ENCODE measurements at regions not wholly inside any gene's neighbourhood (a gene's known extent, or its start where the extent isn't known, plus 50 kb on each side); places are given as distances from the start of the nearest gene placed in this dataset.
A peak's percentile ranks its signal among the peaks of the same experiment; 100 is the strongest.
"Not testable (repeated sequence)": the region's sequence is repeated elsewhere in the genome, so short reads cannot be mapped to it uniquely, and the experiment has no call there.

DNA sequence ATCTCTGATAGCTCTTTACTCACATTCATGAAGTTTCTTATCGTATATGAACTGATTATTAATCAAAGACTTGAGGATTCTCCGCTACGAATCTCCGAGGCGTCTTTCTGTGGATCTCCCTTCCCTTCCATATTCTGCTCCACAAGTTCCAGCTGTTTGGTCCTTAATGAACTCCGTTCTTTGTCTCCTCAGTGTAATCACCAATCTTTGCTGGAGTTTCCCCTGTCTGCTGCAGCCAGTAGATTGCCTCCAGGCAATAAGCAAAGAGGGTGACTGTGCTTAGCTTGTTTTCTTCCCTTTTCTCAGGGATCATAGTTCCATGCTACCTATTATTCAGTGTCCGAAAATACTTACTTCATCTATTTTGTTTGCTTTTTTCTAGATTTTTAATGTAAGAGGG is 169.6 kb upstream of the FOLH1 start:
- DNase-seq (ENCODE audit: low read depth) = no peak
- TF ChIP-seq, protein P1, sequence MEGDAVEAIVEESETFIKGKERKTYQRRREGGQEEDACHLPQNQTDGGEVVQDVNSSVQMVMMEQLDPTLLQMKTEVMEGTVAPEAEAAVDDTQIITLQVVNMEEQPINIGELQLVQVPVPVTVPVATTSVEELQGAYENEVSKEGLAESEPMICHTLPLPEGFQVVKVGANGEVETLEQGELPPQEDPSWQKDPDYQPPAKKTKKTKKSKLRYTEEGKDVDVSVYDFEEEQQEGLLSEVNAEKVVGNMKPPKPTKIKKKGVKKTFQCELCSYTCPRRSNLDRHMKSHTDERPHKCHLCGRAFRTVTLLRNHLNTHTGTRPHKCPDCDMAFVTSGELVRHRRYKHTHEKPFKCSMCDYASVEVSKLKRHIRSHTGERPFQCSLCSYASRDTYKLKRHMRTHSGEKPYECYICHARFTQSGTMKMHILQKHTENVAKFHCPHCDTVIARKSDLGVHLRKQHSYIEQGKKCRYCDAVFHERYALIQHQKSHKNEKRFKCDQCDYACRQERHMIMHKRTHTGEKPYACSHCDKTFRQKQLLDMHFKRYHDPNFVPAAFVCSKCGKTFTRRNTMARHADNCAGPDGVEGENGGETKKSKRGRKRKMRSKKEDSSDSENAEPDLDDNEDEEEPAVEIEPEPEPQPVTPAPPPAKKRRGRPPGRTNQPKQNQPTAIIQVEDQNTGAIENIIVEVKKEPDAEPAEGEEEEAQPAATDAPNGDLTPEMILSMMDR (IDR thresholded peaks at IDR 0.05; ENCODE audit: insufficient read depth, low read depth, low read length, missing control alignments) = no peak
- no peak overlapping the region for H3K4me3 ChIP-seq (ENCODE audit: low read length)

DNA sequence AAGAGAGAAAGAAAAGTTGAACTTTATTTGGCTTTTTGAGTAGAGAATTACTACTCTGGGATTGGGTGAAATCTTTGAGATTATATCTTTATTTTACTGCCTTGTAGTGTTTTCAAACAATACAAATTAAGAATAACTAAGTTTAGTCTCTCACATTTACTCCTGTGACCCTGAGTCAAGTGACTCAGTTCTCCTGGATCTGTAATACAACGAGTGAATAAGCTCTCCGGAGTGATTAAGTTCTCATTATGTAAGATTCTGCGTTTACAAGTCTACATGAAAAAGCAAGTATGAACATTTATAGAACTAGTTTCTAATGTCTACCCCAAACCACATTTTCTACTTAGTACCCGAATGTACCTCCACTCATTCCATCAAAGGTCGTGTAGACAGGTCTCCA is 165.5 kb upstream of the FOLH1 start:
- not testable (repeated sequence) for H3K4me3 ChIP-seq (ENCODE audit: low read length)
- peak; percentile 52 for DNase-seq (ENCODE audit: low read depth)

DNA sequence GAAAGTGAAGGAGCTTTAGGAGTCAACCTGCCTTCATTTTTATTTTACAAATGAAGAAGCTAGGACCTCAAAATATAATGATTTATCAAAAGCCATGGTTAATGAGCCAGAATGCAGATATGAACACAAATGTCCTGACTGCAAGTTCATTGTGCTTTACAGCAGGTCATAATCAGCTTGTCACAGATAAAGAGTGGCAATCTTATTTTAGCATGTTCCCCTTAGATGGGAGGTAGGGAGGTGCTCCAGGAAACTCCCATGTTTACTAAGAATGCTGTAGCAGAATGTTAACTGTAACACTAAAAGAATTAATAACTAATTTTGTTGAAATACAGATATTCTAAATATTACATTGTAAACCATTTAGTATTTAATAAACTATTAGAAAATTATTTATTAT is 165.0 kb upstream of the FOLH1 start:
- not testable (repeated sequence) for H3K4me3 ChIP-seq (ENCODE audit: low read length)

DNA sequence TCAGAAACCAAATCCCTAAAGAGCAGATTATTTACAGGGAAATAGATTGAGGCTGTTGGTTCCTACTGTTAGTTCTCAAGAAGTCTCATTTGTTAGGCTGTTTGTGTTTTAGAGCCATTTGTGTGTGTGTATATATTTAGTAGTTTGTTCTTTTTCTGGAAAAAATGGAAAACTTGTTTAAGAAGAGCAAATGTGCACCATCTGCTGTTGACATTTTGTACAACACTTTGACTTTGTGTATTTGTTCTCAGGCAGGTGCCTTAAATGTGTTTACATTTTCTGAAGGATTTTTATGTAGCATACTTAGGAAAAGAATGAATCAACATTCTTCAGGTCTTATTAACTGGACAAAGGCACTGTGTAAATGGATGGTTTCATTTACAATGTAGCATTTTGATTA is 163.7 kb upstream of the FOLH1 start:
- not testable (repeated sequence) for H3K4me3 ChIP-seq (ENCODE audit: low read length)

More for the DNA sequence above, 165.0 kb upstream of the FOLH1 start:
- not testable (repeated sequence) for DNase-seq (ENCODE audit: low read depth)

DNA sequence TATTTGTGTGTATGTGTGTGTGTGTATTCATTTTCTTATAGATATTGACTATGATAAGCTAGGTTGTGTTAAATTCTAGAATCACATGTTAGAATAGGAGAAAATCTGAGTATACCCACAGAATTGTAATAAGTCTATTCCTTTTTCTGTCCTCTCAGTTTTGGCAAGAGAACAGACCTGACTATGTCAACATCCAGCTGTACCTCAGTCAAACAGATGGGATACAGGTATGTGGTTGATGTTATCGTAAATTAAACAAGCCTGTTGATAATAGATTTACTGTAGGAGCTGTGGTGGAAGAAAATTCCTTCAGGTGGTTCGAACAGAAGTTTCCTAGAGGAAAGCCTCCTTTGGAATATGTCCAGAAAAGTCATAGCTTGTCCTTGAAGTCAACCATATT is 160.2 kb upstream of the FOLH1 start:
- not testable (repeated sequence) for H3K4me3 ChIP-seq (ENCODE audit: low read length); DNase-seq (ENCODE audit: low read depth)

More for the DNA sequence above, 163.7 kb upstream of the FOLH1 start:
- DNase-seq (ENCODE audit: low read depth) = not testable (repeated sequence)

DNA sequence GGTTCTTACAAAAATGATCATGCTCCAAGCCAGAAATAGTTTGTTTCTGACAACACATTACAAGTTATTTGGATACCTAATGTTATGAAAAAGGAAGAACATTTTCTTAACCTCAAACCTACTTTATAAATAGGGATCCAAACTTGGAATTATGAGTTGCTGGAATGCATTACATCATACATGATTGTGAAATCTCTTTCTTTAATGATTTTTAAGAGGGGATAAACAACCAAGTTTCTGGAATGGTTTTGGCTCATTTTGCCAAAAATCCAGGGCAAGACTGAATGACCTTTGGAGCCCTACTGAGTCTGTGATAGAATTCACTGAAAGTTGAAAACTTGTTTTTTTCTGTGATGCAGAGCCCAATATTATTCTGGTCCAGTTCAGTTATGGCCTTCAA is 157.0 kb upstream of the FOLH1 start:
- not testable (repeated sequence) for H3K4me3 ChIP-seq (ENCODE audit: low read length); DNase-seq (ENCODE audit: low read depth)

DNA sequence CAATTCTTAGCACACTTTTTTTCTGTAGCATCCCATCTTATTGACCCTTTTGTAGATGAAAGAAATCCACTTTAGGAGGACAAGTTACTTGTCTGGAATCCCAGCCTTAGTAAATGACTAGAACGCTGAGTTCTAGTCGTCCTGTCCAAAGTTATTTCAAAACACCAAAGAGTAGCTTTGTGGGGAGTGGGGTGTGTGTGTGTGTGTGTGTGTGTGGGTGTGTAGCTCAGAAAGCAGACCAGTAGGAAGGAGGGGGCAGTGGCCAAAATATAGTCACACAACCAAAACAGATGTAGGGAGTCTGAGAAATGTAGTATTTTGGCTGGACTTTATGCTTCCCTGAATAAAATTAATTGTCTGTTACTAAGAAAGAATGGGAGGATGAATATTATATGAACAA is 154.6 kb upstream of the FOLH1 start:
- not testable (repeated sequence) for H3K4me3 ChIP-seq (ENCODE audit: low read length); DNase-seq (ENCODE audit: low read depth)

DNA sequence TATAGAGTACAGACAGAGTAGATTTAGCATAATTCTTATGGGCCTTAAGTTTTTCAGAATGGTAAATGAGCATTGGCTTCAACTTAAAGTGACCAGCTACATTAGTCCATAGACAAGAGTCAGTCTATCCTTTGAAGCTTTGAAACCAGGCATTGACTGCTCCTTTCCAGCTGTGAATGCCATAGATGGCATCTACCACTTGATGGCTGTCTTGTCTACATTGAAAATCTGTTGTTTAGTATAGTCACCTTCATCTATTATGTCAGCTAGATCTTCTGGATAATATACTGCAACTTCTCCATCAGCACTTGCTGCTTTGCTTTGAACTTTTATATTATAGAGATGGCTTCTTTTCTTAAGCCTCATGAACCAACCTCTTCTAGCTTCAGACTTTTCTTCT is 146.1 kb upstream of the FOLH1 start:
- DNase-seq (ENCODE audit: low read depth); H3K4me3 ChIP-seq (ENCODE audit: low read length): not testable (repeated sequence)

DNA sequence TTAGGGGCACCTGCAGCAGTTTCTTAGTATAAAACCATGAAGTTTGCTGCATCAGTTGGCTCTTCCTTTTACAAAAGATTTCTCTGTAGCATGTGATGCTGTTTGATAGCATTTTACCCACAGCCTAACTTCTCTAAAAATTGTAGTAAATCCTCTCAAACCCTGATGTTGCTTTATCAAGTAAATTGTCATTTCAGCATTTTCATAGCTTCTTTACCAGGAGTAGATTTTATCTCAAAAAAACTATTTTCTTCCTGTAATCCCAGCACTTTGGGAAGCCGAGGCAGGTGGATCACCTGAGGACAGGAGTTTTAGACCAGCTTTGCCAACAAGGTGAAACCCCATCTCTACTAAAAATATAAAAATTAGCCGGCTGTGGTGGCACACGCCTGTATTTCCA is 144.5 kb upstream of the FOLH1 start:
- DNase-seq (ENCODE audit: low read depth); H3K4me3 ChIP-seq (ENCODE audit: low read length): not testable (repeated sequence)

DNA sequence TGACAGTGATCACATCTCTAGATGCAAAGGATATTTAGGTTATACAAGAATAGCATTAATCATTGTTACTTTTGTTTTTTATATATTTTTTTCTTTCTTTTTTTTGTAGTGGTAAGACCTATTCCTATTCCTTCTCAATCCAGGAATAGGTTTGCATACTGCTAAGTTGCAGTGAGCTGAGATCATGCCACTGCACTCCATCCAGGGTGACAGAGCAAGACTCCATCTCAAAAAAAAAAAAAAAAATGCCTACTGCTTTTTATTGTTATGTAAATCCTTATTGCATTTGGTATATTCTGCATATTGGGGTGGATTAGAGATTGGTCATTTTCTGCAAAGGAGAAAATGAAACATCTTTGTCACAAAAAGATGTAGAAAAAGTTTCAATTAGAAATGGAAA is 138.2 kb upstream of the FOLH1 start:
- not testable (repeated sequence) for H3K4me3 ChIP-seq (ENCODE audit: low read length); DNase-seq (ENCODE audit: low read depth)

DNA sequence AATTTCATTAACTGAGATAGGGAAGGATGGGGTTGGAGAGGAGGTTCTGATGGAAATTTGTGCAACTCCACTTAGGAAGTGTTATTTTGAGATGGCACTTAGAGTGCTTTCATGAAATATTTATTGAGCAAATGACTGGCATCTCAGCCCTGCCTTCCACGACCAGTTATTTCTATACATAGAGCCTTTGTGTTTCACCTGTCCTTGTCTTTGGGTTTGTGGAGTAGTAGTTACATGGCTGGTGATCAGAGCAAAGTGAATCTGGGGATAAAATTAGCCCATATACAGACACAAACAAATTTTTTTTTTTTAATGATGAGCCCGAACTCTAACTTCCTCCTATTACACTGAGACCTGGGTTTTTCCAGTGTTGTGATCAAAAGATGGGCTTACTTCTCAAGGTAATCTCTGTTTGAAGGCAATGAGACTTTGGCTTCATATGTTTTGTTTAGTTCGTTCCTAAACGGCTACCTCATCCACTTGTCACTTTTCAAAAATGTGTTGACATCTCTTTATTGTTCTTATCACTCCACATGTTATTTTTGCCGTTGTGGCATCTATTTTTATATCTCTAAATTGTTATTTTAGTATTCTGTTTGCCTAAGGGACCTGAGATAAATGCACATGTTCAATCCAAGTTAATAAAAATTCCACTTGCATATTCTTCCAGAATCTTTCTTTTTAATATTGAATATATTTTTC is 120.2 kb upstream of the FOLH1 start:
- not testable (repeated sequence) for H3K4me3 ChIP-seq (ENCODE audit: low read length); DNase-seq (ENCODE audit: low read depth)

DNA sequence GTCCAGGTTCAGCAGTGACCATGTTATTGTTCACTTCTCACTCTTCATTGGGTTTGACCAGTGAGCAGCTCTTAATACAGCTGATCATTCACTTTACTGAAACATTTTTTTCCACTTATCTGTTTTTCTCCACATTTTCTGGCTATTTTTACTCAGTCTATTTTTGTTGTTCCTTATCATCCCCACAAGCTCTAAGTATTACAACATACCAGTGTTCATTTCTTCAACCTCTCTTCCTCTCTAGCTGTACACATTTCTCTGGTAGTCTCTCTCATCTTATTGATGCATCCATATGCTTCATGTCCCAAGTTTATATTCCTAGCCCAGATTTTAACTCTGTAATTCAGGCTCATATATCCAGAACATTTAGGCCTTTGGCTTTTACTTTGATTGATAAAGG is 119.4 kb upstream of the FOLH1 start:
- not testable (repeated sequence) for DNase-seq (ENCODE audit: low read depth)

DNA sequence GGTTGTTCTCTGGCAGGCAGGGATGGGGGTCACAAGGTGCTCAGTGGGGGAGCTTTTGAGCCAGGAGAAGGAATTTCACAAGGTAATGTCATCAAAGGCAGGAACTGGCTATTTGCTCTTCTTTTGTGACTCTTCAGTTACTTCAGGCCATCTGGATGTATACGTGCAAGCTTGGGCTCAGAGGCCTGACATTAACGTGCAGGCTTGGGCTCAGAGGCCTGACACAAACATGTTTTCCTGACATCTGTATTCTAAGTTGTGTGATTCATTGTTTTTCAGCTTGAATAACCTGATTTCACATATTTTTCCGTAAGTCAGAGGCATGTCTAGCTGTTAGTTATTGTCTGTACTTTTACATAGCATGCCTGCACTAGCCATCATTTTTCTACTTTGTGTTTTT is 118.2 kb upstream of the FOLH1 start:
- not testable (repeated sequence) for H3K4me3 ChIP-seq (ENCODE audit: low read length)
- peak; percentile 6 for DNase-seq (ENCODE audit: low read depth)

More for the DNA sequence above, 119.4 kb upstream of the FOLH1 start:
- H3K4me3 ChIP-seq (ENCODE audit: low read length) = not testable (repeated sequence)

DNA sequence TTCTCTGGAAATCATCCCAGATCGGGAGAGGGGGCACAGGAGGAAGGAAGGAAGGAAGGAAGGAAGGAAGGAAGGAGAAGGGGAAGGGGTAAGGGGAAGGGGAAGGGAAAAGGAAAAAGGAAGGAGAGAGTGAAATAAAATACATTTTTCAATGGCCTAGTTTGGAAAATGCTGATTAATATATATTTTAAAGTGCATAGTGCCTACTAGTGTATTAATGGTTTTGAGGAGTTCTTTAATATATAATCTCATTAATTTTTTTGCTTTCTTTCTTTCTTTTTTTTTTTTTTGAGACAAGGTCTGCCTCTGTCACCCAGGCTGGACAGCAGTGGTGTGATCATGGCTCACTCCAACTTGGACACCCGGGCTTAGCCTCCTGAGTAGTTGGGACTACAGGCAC is 107.8 kb upstream of the FOLH1 start:
- TF ChIP-seq, protein P1 (IDR thresholded peaks at IDR 0.05; ENCODE audit: insufficient read depth, low read depth, low read length, missing control alignments) = no peak
- H3K4me3 ChIP-seq (ENCODE audit: low read length) = no peak overlapping the region
- no peak for DNase-seq (ENCODE audit: low read depth)
